Pancreas (tissue), 10 donors: ENCODE measurements at regions not wholly inside any gene's neighbourhood (a gene's known extent, or its start where the extent isn't known, plus 50 kb on each side); places are given as distances from the start of the nearest gene placed in this dataset.
A peak's percentile ranks its signal among the peaks of the same experiment; 100 is the strongest.

ENCODE experiments used
- ATAC-seq, 4 donors: fragments of 200-7000 bp; cut with Tn5 transposase; one replicate each; pipeline versions ENCODE4 v1.8.0 to v1.9.1; 2020; ENCODE audit warnings: mild to moderate bottlenecking in 4 of 4, moderate library complexity in 4 of 4
- DNase-seq, 6 donors: peaks; one replicate each; pipeline ENCODE4 v3.0.0-alpha.2; 2020
- FAIRE-seq: peaks from 2 replicates; lab custom pipeline; 2012; peaks lifted over from hg19 to GRCh38; lab: Jason Lieb, UNC
- H3K27ac ChIP-seq, 4 donors: fragments of 200-600 bp; sonication (generic); 1 replicate in 3 of 4; 2 replicates in 1 of 4; pipeline versions ENCODE4 v1.5.0 to v1.8.0; 2020
- H3K27me3 ChIP-seq, 4 donors: fragments of 200-600 bp; one replicate each; pipeline ENCODE4 v1.8.0; 2021
- H3K36me3 ChIP-seq, 3 donors: fragments of 200-600 bp; sonication (generic) in 1 of 3; one replicate each; pipeline versions ENCODE4 v1.5.0 to v1.8.0; 2020 to 2021
- H3K4me1 ChIP-seq, 3 donors: fragments of 200-600 bp; one replicate each; pipeline ENCODE4 v1.8.0; 2021
- H3K4me3 ChIP-seq, 4 donors: fragments of 200-600 bp; sonication (generic) in 2 of 4; one replicate each; pipeline versions ENCODE4 v1.5.0 to v1.8.0; 2020 to 2021
- H3K9me3 ChIP-seq, 4 donors: fragments of 200-600 bp; one replicate each; pipeline ENCODE4 v1.8.0; 2021
- WGBS, 2 donors: extraction: QIAGEN DNeasy Blood & Tissue Kit; methylation state at CpG; one replicate each; pipeline ENCODE4 v1.1.7; 2013; 5-methylcytosine and 5-hydroxymethylcytosine counted together
- intact Hi-C, 3 donors: fragments of 100-400 bp; cut with DNase I; formaldehyde crosslinking; loops; one replicate each; pipeline versions ENCODE4 v1.11.1 to v1.14.2; 2022
- TF ChIP-seq, protein P1 (sequence below), 4 donors: fragments of 200-600 bp; sonication (generic) in 3 of 4; IDR thresholded peaks; one replicate each; pipeline versions ENCODE4 v1.5.0 to v1.8.0; 2021; ENCODE audit warnings: antibody characterized with exemption in 4 of 4
- donor health status: healthy with polysubstance abuse.
- donor health status: DM: no; HTN: no; CAD: no; lungs with moderate emphysema.
- donor health status: DM: no; HTN: no; CAD: no.
- donor health status: control.
- donor health status: control.
- donor health status: Bipolar disorder and iron deficiency.
- donor health status: DM: yes; HTN: yes; CAD: no.
- donor health status: DM: no; HTN: no; CAD: no.
- donor health status: DM: no; HTN: no; CAD: no.
- donor health status: DM: yes; HTN: yes; CAD: no.

DNA sequence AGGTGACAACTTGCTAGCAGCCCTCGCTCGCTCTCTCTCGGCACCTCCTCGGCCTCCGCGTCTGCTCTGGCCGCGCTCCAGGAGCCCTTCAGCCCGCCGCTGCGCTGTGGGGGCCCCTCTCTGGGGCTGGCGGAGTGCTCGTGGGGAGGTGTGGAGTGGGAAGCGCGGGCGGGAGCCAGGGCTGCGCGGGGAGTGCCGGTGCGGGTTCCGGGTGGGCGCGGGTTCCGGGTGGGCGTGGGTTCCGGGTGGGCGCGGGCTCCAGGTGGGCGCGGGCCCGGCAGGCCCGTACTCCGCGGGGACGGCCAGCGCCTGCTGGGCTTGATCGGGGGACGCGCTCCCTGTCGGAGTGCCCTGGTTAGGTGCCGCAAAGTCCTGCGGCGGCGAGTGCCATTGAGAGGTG, 384.3 kb downstream of the GPM6A start:
- no peak for FAIRE-seq
- no peaks in the 10 kb centered on the region for H3K36me3 ChIP-seq
- intact Hi-C loops: no loop called here
- no peaks in the 10 kb centered on the region for H3K4me1 ChIP-seq
- 69 to 75% methylated on average over 30 to 44 of the region's 44 CpGs for WGBS, 2 donors
- H3K9me3 ChIP-seq: no peaks in the 10 kb centered on the region
- no peaks in the 10 kb centered on the region for H3K27me3 ChIP-seq
- TF ChIP-seq, protein P1, sequence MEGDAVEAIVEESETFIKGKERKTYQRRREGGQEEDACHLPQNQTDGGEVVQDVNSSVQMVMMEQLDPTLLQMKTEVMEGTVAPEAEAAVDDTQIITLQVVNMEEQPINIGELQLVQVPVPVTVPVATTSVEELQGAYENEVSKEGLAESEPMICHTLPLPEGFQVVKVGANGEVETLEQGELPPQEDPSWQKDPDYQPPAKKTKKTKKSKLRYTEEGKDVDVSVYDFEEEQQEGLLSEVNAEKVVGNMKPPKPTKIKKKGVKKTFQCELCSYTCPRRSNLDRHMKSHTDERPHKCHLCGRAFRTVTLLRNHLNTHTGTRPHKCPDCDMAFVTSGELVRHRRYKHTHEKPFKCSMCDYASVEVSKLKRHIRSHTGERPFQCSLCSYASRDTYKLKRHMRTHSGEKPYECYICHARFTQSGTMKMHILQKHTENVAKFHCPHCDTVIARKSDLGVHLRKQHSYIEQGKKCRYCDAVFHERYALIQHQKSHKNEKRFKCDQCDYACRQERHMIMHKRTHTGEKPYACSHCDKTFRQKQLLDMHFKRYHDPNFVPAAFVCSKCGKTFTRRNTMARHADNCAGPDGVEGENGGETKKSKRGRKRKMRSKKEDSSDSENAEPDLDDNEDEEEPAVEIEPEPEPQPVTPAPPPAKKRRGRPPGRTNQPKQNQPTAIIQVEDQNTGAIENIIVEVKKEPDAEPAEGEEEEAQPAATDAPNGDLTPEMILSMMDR (IDR thresholded peaks at IDR 0.05): no peak
- ATAC-seq: no peak
- peak in 2 of 6 donors; percentile 36 to 53 for DNase-seq
- no peak overlapping the region for H3K4me3 ChIP-seq
- no peak overlapping the region for H3K27ac ChIP-seq

DNA sequence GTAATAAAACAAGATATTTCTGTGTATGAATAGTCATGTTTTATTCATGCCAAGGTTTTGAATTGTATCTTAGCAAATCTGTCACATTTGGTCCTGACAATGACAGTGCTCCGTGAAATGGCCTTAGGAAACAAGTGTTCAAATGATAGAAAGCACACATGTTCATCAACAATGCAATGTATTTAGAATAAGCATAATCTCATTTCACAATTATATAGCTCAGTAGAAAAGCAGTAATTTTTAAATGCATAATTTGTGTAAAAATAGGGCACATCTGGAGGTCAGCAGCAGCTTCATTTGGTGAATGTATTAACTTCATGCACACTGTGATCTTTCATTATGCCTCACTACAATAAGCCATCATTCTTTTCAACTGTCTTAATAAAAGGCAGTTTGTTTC, 380.4 kb downstream of the GPM6A start:
- Histone ChIP-seq H3K4me1 (no peaks in the 10 kb centered on the region), H3K4me3 (no peak overlapping the region), H3K9me3 (no peaks in the 10 kb centered on the region), H3K27me3 (no peaks in the 10 kb centered on the region), H3K27ac (no peak overlapping the region), H3K36me3 (no peaks in the 10 kb centered on the region)
- 29 to 49% methylated on average over 1 of the region's 1 CpG for WGBS, 2 donors
- TF ChIP-seq, protein P1 (IDR thresholded peaks at IDR 0.05): no peak
- ATAC-seq (no peak), FAIRE-seq (no peak), DNase-seq (no peak)
- intact Hi-C loops: no loop called here

DNA sequence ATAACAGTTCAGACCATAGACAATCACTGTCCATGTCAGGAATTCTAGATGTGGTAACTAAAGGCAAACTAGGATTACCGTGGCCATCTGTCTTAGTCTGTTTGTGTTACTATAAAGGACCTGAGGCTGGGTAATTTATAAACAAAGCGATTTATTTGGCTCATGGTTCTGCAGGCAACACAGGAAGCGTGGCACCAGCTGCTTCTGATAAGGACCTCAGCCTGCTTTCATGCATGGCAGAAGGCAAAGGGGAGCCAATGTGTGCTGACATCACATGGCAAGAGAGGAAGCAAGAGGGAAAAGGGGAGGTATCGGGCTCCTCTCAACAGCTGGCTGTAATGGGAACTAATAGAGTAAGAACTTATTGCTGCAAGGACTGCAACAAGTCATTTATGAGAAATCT, 376.7 kb downstream of the GPM6A start:
- DNase-seq (no peak), FAIRE-seq (no peak), ATAC-seq (peak in 2 of 4 donors; percentile 35 to 67)
- H3K27me3 ChIP-seq: no peaks in the 10 kb centered on the region
- no peaks in the 10 kb centered on the region for H3K9me3 ChIP-seq
- whole genome bisulfite sequencing, 2 donors: 54 to 57% methylated on average over 4 of the region's 4 CpGs
- H3K4me1 ChIP-seq: no peaks in the 10 kb centered on the region
- no peaks in the 10 kb centered on the region for H3K36me3 ChIP-seq
- intact Hi-C loops: no loop called here
- no peak overlapping the region for H3K4me3 ChIP-seq
- no peak overlapping the region for H3K27ac ChIP-seq
- TF ChIP-seq, protein P1 (IDR thresholded peaks at IDR 0.05): no peak

DNA sequence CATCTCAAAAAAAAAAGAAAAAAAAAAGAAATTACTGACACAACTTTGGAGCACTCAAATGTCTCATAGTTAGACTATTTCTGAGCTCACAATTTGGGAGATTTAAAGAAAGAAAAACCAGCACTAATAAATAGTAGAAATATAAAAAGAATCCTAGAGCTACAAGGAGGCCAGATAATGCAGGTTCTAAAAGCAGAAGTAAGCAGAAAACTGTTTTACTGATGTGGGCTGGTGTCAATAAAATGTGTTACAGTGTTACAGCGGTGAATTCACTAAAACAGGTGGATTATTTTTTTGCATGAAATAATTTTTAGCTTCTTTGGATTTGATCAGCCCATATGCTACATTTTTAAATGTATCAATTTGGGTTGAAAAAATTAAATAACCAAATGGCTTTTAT, 375.9 kb downstream of the GPM6A start:
- Histone ChIP-seq H3K36me3 (no peaks in the 10 kb centered on the region), H3K4me1 (no peaks in the 10 kb centered on the region), H3K9me3 (no peaks in the 10 kb centered on the region), H3K27ac (no peak overlapping the region), H3K27me3 (no peaks in the 10 kb centered on the region), H3K4me3 (no peak overlapping the region)
- 75 to 80% methylated on average over 1 of the region's 1 CpG for WGBS, 2 donors
- ATAC-seq (no peak), FAIRE-seq (no peak), DNase-seq (no peak)
- TF ChIP-seq, protein P1 (IDR thresholded peaks at IDR 0.05): no peak
- intact Hi-C loops: no loop called here

DNA sequence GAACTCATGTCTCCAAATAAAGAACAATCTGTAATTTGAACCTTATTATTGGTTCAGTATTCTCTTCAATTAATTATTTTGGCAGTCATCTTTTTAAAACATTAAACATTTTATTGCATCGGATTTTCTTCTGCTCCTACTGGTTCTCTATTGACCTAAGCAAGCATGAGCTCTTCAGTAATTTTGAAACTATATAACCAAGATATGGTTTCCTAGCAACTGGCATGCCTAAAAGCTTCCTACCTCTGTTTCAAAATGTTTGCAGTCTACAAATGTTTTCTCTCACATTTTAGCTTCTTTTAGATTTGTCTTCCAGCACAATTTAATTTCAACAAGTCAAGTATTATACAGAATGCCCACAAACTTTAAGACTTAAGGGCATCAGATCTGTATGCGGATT, 371.3 kb downstream of the GPM6A start:
- intact Hi-C loops: no loop called here

More for the DNA sequence above, 371.3 kb downstream of the GPM6A start:
- Histone ChIP-seq H3K27ac (no peak overlapping the region), H3K9me3 (no peaks in the 10 kb centered on the region), H3K36me3 (no peaks in the 10 kb centered on the region), H3K27me3 (no peaks in the 10 kb centered on the region), H3K4me1 (no peaks in the 10 kb centered on the region), H3K4me3 (peak overlapping the region in 1 of 4 donors; percentile 5)
- ATAC-seq (no peak), FAIRE-seq (no peak), DNase-seq (no peak)
- WGBS, 2 donors: 31 to 38% methylated on average over 2 of the region's 2 CpGs
- TF ChIP-seq, protein P1 (IDR thresholded peaks at IDR 0.05): no peak
